ENCODE measurements at regions not wholly inside any gene's neighbourhood (a gene's known extent, or its start where the extent isn't known, plus 50 kb on each side); places are given as distances from the start of the nearest gene placed in this dataset.

DNA sequence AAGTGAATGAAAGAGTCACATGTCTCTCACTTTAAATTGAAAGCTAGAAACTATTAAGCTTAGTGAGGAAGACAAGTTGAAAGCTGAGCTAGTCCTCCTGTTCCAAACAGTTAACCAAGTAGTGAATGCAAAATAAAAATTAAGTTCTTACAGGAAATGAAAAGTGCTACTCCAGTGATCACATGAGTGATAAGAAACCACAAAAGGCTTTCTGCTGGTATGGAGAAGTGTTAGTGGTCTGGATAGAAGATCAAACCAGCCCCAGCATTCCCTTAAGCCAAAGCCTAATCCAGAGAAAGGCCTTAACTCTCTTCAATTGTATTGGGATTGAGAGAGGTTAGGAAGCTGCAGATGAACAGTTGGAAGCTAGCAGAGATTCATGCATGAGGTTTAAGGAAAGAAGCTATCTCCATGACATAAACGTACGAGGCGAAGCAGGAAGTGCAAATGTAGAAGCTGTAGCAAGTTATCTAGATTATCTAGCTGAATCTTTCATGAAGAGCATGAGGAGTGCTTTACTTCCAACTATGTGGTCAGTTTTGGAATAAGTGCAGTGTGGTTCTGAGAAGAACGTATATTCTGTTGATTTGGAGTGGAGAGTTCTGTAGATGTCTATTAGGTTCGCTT lies 261.6 kb downstream of the MDFIC start:
- Histone ChIP-seq H4K20me1 (replicated peaks; ENCODE audit: insufficient read depth) (no peaks in the 10 kb centered on the region), H3F3A (replicated peaks; ENCODE audit: low read depth) (no peaks in the 10 kb centered on the region), H2AFZ (no peak overlapping the region), H3K9me2 (ENCODE audit: insufficient read depth) (no peaks in the 10 kb centered on the region), H3K36me3 (ENCODE audit: insufficient read depth) (no peaks in the 10 kb centered on the region), H3K27ac (ENCODE audit: low read depth) (no peak overlapping the region), H3K4me2 (no peak overlapping the region), H3K79me2 (replicated peaks; ENCODE audit: insufficient read depth) (no peaks in the 10 kb centered on the region), H3K27me3 (ENCODE audit: insufficient read depth) (no peaks in the 10 kb centered on the region), H3K4me3 (no peak overlapping the region), H3K4me1 (ENCODE audit: insufficient read depth) (no peaks in the 10 kb centered on the region)
- DNase-seq (ENCODE audit: low spot score) (no peak), ATAC-seq (no peak)
- no peak overlapping the region for H3K27ac Mint-ChIP-seq
- no peaks in the 10 kb centered on the region for H3K36me3 Mint-ChIP-seq (ENCODE audit: low read depth)
- H3K4me3 Mint-ChIP-seq = no peak overlapping the region
- H3K9me3 Mint-ChIP-seq = no peaks in the 10 kb centered on the region
- peaks cover 8% of the 10 kb centered on the region; the same call in 2 of the 3 replicates for H3K4me1 Mint-ChIP-seq
- TF ChIP-seq, protein P1, sequence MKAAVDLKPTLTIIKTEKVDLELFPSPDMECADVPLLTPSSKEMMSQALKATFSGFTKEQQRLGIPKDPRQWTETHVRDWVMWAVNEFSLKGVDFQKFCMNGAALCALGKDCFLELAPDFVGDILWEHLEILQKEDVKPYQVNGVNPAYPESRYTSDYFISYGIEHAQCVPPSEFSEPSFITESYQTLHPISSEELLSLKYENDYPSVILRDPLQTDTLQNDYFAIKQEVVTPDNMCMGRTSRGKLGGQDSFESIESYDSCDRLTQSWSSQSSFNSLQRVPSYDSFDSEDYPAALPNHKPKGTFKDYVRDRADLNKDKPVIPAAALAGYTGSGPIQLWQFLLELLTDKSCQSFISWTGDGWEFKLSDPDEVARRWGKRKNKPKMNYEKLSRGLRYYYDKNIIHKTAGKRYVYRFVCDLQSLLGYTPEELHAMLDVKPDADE (IDR thresholded peaks at IDR 0.05) = no peak
- TF ChIP-seq EZH2 (IDR thresholded peaks at IDR 0.05; ENCODE audit: low read depth, unreplicated experiment) = no peak
- no peak for TF ChIP-seq EZH2phosphoT487 (IDR thresholded peaks at IDR 0.05; ENCODE audit: unreplicated experiment)
- no peak for TF ChIP-seq JUNB (IDR thresholded peaks at IDR 0.05; ENCODE audit: unreplicated experiment)
- no peak for TF ChIP-seq NANOG (IDR thresholded peaks at IDR 0.05; ENCODE audit: borderline replicate concordance)
- TF ChIP-seq ZNF114 (CRISPR knock-in tag; IDR thresholded peaks at IDR 0.05) = no peak
- no peak for TF ChIP-seq CREB1 (CRISPR knock-in tag; IDR thresholded peaks at IDR 0.05; ENCODE audit: low read depth)
- no peak for TF ChIP-seq ZNF331 (CRISPR knock-in tag; IDR thresholded peaks at IDR 0.05; ENCODE audit: low read depth)
- TF ChIP-seq, protein P2, sequence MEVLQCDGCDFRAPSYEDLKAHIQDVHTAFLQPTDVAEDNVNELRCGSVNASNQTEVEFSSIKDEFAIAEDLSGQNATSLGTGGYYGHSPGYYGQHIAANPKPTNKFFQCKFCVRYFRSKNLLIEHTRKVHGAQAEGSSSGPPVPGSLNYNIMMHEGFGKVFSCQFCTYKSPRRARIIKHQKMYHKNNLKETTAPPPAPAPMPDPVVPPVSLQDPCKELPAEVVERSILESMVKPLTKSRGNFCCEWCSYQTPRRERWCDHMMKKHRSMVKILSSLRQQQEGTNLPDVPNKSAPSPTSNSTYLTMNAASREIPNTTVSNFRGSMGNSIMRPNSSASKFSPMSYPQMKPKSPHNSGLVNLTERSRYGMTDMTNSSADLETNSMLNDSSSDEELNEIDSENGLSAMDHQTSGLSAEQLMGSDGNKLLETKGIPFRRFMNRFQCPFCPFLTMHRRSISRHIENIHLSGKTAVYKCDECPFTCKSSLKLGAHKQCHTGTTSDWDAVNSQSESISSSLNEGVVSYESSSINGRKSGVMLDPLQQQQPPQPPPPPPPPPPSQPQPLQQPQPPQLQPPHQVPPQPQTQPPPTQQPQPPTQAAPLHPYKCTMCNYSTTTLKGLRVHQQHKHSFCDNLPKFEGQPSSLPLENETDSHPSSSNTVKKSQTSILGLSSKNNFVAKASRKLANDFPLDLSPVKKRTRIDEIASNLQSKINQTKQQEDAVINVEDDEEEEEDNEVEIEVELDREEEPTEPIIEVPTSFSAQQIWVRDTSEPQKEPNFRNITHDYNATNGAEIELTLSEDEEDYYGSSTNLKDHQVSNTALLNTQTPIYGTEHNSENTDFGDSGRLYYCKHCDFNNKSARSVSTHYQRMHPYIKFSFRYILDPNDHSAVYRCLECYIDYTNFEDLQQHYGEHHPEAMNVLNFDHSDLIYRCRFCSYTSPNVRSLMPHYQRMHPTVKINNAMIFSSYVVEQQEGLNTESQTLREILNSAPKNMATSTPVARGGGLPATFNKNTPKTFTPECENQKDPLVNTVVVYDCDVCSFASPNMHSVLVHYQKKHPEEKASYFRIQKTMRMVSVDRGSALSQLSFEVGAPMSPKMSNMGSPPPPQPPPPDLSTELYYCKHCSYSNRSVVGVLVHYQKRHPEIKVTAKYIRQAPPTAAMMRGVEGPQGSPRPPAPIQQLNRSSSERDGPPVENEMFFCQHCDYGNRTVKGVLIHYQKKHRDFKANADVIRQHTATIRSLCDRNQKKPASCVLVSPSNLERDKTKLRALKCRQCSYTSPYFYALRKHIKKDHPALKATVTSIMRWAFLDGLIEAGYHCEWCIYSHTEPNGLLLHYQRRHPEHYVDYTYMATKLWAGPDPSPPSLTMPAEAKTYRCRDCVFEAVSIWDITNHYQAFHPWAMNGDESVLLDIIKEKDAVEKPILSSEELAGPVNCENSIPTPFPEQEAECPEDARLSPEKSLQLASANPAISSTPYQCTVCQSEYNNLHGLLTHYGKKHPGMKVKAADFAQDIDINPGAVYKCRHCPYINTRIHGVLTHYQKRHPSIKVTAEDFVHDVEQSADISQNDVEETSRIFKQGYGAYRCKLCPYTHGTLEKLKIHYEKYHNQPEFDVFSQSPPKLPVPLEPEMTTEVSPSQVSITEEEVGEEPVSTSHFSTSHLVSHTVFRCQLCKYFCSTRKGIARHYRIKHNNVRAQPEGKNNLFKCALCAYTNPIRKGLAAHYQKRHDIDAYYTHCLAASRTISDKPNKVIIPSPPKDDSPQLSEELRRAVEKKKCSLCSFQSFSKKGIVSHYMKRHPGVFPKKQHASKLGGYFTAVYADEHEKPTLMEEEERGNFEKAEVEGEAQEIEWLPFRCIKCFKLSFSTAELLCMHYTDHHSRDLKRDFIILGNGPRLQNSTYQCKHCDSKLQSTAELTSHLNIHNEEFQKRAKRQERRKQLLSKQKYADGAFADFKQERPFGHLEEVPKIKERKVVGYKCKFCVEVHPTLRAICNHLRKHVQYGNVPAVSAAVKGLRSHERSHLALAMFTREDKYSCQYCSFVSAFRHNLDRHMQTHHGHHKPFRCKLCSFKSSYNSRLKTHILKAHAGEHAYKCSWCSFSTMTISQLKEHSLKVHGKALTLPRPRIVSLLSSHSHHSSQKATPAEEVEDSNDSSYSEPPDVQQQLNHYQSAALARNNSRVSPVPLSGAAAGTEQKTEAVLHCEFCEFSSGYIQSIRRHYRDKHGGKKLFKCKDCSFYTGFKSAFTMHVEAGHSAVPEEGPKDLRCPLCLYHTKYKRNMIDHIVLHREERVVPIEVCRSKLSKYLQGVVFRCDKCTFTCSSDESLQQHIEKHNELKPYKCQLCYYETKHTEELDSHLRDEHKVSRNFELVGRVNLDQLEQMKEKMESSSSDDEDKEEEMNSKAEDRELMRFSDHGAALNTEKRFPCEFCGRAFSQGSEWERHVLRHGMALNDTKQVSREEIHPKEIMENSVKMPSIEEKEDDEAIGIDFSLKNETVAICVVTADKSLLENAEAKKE (CRISPR knock-in tag; IDR thresholded peaks at IDR 0.05) = no peak
- no peak for TF ChIP-seq POLR2AphosphoS5 (IDR thresholded peaks at IDR 0.05; ENCODE audit: low read depth)
- TF ChIP-seq, protein P3, sequence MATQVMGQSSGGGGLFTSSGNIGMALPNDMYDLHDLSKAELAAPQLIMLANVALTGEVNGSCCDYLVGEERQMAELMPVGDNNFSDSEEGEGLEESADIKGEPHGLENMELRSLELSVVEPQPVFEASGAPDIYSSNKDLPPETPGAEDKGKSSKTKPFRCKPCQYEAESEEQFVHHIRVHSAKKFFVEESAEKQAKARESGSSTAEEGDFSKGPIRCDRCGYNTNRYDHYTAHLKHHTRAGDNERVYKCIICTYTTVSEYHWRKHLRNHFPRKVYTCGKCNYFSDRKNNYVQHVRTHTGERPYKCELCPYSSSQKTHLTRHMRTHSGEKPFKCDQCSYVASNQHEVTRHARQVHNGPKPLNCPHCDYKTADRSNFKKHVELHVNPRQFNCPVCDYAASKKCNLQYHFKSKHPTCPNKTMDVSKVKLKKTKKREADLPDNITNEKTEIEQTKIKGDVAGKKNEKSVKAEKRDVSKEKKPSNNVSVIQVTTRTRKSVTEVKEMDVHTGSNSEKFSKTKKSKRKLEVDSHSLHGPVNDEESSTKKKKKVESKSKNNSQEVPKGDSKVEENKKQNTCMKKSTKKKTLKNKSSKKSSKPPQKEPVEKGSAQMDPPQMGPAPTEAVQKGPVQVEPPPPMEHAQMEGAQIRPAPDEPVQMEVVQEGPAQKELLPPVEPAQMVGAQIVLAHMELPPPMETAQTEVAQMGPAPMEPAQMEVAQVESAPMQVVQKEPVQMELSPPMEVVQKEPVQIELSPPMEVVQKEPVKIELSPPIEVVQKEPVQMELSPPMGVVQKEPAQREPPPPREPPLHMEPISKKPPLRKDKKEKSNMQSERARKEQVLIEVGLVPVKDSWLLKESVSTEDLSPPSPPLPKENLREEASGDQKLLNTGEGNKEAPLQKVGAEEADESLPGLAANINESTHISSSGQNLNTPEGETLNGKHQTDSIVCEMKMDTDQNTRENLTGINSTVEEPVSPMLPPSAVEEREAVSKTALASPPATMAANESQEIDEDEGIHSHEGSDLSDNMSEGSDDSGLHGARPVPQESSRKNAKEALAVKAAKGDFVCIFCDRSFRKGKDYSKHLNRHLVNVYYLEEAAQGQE (IDR thresholded peaks at IDR 0.05; ENCODE audit: unreplicated experiment) = no peak
- TF ChIP-seq STAT1 (IDR thresholded peaks at IDR 0.05; ENCODE audit: unreplicated experiment) = no peak
- TF ChIP-seq, protein P4, sequence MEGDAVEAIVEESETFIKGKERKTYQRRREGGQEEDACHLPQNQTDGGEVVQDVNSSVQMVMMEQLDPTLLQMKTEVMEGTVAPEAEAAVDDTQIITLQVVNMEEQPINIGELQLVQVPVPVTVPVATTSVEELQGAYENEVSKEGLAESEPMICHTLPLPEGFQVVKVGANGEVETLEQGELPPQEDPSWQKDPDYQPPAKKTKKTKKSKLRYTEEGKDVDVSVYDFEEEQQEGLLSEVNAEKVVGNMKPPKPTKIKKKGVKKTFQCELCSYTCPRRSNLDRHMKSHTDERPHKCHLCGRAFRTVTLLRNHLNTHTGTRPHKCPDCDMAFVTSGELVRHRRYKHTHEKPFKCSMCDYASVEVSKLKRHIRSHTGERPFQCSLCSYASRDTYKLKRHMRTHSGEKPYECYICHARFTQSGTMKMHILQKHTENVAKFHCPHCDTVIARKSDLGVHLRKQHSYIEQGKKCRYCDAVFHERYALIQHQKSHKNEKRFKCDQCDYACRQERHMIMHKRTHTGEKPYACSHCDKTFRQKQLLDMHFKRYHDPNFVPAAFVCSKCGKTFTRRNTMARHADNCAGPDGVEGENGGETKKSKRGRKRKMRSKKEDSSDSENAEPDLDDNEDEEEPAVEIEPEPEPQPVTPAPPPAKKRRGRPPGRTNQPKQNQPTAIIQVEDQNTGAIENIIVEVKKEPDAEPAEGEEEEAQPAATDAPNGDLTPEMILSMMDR (conservative IDR thresholded peaks at IDR 0.05; ENCODE audit: low read depth in 2 of 2) = no peak
- H3K27me3 Mint-ChIP-seq (ENCODE audit: insufficient read depth, low read depth, poor library complexity) = peaks cover 2% of the 10 kb centered on the region
